ENCODE measurements at regions not wholly inside any gene's neighbourhood (a gene's known extent, or its start where the extent isn't known, plus 50 kb on each side); places are given as distances from the start of the nearest gene placed in this dataset.
A peak's percentile ranks its signal among the peaks of the same experiment; 100 is the strongest.

DNA sequence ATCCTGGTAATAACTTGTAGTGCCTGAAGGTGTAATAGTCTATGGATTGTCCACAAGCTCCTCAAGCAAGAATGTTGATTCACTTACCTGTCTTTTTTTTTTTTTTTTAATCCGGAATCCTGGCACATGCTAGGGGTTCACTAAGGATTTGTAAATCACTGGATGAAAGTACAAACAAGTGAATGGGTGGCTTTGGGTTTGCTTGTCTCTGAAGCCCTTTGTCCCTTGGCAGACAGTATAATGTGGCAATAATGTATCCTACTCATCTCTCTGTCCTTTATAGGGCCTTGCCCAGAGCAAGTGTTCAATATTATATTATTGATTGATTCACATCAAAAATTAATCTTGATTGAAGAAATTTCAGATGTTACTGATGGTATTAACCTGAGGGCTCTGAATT, 334.0 kb upstream of the CPEB2 start:
- DNase-seq: no peak

DNA sequence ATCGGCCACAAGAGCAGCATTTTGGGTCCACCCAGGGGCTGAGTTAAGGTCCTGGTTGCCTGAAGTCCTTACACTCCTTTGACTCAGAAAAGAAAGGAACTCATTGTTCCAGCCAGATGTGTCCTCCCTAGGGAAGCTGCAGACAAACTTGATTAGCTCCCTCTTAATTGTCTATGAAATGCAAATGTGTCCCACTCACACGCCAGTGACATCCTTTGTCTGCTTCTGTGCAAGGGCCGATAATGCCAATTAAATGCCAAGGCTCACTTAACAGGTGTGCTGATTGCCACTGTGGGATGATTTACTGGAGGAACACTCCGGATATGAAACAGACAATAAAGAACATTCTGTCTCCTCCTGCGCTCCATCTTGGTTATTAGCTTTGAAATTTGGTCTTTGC, 332.9 kb upstream of the CPEB2 start:
- DNase-seq: no peak

DNA sequence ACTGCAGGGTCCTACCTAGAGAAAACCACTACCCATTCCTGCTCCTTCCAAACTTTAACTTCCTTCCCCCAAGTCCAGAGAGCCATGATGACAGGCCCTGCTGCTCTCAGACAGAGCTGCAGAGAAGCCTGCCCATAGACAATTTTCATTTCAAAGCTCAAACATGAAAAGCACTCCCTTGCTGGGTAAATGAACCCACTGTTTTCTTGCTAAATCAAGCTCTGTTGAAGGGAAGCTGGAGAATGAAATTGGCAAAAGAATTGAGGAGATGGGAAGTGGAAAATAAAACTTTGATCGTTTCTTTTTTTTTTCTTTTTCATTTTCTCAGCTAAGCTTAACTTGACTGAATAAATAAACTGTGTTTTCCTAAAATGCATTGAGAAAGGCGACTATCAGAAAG, 331.1 kb upstream of the CPEB2 start:
- DNase-seq: no peak

DNA sequence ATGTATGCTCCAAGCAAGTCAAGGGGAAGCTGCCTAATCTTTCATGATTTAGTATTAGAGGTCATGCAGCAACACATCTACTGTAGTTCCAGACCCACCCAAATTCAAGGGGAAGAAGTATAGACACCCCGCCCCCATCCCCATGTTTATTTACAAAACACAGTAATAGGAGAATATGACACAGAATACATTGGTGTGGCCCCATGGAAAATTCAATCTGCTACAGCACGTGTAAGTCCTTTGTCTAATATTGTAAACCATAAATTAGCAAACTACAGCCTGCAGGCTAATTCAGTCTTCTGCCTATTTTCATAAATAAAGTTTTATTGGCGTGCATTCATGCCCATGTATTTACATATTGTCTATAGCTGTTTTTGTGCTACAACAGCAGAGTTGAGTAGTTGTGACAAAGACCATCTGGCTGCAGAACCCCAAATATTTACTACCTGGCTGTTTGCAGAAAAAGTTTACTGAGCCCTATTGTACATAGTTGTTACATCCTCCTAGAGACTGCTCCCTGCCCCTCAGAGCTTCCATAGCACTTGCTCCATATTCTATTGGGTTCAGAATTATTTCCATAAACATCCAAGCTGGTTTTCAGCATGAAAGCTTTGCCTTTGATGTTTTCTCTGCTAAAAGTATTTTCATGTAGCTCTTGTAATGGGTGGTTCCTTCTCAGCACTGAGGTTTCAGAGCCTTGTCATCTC, 326.8 kb upstream of the CPEB2 start:
- no peak for DNase-seq

DNA sequence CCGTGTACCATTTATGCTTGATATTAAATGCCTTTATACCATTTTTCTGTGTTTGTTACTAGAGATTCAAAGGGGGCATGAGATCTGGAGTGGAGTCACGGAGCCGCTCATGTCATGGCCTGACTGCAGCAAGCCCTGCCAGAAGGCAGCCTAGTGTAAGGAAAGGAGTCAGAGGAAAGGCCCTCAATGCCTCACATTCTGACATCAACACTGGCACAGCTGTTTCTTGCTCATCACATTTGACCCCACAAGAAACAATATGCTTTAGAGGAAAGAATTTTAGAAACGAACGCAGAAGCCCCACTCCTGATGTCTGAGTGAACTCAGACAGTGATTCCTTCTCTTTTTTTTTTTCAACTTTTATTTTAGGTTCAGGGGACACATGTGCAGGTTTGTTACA, 322.4 kb upstream of the CPEB2 start:
- no peak for DNase-seq

DNA sequence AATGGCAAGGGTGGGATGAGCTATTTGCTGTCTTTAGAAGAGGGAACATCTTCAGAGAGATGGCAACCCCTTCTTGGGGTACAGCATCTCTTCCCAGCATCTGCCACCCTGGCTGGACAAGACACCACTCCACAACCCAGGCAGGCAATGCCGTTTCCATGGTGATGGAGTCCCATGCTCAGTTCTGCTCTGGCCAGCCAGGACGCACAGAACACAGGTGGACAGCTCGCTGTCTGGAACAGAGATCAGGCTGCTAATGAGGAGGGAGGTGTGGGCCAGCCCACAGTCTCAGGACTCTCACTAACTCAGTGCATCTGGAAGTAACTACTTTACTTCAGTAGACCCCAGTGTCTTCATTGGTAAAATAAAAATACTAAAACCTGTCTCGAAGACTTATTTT, 321.0 kb upstream of the CPEB2 start:
- DNase-seq: no peak

DNA sequence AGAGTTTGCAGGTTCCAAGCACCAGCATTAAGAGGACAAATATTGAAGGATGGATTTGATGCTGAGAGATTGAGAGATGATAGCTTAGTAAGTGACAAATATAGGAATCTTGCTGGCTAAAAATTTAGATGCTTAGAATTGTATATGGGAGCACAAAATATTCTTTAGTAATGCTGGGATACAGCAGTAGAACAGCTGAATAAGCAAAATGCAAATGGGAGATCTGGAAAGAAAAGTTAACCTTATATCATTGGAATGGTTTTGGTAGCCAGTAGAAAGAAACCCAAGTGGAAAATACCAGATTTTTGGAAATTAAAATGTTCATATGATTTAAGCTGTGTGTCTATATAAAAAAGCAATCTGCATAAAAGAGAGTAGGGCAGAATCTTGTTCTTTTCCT, 308.6 kb upstream of the CPEB2 start:
- DNase-seq: no peak

DNA sequence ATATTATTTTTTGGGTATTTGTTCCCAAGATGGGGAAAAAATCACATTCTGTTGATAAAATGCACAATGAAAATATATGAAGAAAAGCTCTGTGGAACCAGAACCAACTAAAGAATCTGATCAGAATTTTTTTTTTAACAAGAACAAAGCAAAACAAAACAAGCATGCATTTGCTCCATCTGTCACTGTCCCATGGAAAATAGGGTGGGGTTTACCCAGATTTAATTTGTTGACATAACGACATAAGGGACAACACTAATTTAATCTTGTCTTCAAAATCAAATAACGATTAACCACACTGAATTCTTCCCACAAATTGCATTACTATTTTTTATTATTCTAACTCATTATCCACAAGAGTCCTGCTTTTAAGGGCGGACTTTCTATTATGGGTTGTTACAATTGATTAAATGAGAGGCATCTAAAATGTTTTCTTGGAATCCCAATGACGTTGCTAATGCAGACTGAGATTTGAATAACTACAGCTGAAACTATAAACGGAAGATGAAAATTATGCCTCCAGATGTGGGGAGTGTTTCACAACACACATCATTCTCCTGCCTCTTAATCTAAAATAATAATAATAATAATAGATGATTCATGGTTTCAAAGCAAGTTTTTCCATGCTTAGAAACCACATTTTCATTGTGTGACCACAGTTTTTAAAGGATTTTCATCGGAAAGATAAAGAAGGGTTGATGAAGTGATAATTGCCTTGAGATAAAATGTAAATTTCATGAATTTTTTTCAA, 307.0 kb upstream of the CPEB2 start:
- DNase-seq: no peak

DNA sequence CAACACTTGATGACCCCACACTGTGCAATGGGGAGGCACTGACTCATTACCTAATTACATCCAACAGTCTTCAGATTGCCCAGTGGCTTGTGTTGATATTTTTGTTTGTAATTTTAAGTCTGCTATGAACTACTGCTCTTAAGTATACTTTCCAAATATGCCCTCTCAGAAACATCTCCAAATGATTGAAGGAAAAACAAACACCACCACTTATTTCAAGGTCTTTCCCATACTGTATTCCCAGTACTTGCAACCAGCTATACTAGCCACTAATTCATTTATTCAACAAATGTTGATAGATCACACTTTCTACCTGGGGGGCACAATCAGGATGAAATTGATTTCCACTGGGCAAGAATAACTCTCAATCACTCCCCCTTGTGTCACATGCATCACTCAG, 302.2 kb upstream of the CPEB2 start:
- DNase-seq: no peak

DNA sequence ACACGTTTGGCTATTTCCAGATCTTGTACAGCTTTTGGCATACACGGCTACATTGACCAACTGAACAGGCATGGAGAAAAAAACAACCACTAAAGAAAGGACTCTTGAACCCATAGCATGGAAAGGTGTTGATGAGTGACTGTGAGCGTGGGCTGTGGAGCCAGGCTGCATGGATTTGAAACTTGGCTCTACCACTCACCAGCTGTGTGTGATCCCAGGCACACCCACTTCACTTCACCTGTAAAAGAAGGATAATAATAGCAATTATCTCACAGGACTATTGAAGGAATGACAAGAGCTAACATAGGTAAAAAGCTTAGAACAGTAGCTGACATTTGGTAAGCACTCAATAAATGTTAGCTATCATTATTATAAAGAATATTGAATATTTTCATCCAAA, 301.7 kb upstream of the CPEB2 start:
- no peak for DNase-seq

DNA sequence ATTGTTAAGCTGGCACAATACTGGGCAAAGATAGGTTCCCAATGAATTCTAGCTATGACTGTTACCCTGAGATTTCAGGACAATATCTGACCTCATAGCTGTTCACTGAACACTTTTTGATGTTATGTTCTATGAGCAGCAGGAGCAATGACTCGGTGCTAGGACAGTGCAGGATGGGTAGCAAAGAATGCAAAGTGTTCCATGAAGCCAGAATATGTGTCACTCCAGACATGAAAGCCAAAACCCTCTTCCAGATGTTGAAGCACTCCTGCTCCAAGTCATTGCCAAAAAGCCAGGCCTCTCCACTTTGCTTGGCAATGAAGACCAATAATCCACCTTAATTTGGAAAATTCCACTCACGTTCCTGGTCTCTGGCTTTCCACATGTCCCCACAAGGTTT, 300.9 kb upstream of the CPEB2 start:
- no peak for DNase-seq

DNA sequence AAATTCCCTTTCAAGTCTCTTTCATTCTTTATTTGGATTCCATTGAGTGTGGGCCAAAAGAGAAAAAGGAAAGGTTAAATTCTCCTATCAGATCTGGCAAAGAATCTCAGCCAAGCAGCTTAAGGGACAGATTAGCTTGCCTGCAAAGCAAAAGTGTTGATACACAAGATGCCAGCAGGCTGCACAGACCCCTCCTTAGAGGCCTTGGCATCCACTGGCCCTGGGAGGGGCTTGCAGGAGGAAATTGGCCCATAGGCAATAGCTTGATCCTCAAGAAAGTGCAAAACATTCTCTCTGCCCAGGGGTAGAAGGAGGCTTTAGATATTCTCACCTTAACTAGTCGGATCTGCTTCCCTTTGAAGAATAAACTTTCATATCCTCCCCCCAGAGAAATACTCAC, 300.4 kb upstream of the CPEB2 start:
- no peak for DNase-seq

DNA sequence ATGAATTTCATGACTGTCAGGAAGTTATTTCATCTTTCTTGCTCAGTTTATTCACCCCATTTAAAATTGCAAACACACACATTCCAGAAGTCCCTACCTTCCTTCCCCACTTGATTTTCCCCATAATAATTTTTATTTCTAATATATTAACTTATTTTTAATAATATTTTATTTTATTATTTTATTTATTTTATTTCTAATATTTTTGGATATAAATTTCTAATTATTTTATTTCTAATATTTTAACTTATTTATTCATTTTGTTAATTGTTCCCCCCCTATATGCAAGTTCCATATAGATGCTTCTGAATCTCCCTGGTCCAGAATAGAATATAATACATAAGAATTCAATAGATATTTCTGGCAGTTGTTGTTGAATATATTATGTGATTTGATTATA, 293.7 kb upstream of the CPEB2 start:
- no peak for DNase-seq

DNA sequence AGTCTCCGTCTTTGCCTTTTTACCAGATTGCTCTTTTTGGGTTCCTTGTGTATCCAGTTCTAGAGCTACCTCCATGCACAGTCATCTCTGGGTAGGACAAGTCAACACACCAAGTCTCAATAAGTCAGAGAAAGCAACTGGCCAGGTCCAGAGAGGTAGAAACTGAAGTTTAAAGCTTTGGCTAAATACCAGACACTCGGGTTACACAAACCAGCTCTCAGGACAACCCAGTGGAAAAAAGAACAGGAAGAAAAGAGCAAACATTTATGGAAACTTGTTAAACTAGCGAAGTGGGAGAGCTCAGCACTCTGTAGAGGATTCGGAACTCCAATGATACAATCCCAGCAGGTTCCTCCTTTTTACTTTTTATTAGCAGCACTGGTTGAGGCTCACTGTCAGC, 291.0 kb upstream of the CPEB2 start:
- DNase-seq: no peak

DNA sequence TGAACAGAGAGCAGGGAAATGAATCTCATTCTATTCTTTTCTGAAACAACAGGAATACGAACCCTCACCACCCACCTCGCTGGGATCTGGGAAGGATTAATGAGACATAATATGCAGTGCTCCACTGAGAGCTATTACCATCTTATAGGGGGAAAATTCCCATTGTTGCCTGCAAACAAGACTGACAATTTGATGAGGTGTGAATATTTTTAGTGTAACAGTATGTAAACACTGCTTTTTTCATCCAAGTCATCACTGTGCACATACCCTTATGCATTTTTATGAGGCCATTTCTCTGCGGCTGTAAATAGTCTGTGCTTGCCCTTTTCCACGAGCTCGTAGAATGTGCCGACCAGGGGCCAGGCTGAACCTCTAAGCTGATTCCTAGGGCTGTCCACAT, 285.6 kb upstream of the CPEB2 start:
- DNase-seq: no peak

DNA sequence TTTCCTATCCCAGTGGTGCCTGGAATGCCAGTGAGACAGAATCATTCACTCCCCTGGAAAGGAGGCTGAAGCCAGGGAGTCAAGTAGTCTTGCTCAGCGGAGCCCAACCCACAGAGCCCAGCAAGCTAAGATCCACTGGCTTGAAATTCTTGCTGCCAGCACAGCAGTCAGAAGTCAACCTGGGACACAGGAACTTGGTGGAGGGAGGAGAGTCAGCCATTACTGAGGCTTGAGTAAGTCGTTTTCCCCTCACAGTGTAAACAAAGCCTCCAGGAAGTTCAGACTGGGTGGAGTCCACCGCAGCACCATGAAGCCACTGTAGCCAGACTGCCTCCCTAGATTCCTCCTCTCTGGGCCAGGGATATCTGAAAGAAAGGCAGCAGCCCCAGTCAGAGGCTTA, 283.2 kb upstream of the CPEB2 start:
- DNase-seq: no peak

DNA sequence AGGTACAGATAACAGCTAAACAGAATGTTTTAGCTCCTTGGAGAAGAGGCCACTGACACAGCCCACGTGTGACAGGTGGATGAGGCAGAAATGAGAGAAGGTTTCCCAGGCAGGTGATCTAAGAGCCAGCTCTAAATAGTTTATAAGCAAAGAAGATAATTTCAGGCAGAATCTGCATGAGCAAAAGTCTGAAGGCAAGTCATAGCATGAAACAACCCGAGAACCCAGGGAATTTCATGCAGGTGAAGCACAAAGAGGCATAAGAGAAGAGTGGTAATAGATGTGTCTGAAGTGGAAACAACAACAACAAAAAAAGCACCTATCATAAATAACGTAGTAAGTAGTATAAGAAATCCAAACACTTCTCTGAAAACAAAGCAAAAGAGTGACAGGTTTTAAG, 275.8 kb upstream of the CPEB2 start:
- DNase-seq: no peak

DNA sequence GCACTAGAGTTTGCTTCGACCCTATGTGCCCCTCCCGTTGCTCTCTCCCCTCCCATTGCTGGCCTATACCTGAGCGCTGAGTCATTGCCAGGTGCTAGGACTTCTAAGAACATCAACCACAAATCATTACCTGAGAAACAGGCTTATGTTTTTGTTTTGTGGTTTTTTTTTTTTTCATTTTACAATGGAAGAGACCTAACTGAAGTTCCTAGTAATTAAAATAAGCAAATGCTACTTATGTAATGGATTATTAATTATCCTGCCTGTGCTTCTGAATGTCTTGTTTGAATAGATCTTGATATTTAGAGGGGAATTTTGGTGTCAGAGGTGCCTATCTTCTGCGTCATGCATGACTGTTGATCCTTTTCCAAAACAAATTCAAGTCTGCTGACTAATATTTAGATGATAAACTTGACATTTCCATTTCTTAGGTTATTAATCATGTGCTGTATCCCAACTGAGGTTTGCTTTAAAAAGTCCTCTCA, 275.4 kb upstream of the CPEB2 start:
- no peak for DNase-seq

DNA sequence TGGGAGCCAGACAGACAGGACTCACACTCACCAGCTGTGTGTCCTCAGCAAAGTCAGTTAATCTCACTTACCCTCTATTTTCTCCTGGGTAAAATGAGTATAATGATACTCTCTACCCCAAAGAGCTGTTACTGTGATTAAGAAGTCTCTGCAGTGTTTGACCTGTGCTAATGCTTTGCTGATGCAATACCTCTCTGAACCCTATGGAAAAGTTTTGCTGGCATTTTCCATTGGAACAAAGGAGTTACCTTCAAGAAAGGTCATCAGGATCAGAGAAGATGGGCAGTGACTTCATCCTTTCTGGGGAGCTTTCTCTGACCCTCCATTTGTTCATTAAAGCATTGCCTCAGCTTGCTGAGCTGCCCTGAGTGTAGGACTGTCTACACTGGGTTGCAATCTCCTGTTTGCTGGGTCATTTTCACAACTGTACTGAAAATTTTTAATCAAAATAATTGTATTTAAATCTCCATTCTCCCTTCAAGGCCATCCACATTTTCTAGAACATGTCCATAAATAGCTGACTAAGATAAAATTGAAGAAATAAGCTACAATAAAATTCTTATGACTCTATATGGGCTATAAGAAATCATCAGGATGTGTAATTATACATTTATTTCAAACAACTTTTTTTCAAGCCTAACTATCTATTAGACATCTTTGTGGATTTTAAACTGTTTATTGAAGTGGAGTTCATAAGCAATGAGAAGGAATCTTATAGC, 272.8 kb upstream of the CPEB2 start:
- no peak for DNase-seq

DNA sequence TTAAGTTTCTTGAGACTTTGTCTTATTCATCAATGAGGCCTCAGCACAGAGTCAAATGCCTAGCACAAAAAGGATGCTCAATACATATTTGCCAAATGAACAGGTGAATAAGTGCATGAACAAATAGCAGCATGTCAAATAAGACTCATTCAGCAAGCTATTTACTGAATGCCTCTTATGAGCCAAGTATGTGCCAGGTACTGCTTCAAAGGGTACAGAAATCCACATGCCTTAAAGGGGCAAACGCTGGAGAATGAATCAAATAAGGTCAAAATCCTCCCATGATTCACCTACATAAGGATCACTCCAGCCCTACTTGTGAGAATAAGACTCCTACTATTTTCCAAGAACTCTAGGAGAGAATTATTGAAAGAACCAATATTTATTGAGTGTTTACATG, 260.2 kb upstream of the CPEB2 start:
- DNase-seq: no peak

DNA sequence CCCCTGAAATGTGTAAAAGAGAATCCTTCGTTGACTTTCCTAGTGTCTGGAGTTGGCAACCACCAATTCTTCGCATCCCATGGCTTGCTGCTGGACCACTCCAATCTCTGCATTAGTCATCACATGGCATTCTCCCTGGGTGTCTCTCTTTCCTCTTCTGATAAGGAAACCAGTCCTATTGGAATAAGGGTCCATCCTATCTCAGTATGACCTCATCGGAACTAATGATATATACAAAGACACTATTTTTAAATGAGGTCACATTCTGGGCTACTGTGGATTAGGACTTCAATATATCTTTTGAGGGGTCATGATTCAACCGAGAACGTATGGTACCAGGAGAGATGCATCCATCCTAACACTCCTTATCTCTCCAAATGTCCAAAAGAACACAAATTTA, 259.1 kb upstream of the CPEB2 start:
- no peak for DNase-seq

DNA sequence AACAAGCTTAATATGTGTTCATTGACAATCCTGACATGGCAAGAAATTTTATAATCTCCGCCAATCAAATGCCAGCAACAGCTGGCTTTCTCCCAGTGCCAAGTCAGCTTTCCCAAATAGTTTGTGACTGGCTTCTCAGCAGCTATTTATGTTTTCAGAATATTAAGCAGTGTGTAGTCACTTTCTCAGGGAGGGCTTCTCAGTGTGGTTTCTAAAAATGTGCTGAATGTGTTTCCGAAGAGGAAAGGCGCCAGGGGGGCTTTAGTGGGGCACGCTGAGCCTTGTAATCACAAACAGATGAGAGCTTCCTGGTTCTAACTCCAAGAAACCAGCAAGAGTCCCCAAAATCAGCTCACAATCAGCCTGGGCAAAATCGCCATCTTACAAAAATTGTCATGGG, 258.7 kb upstream of the CPEB2 start:
- DNase-seq: no peak

DNA sequence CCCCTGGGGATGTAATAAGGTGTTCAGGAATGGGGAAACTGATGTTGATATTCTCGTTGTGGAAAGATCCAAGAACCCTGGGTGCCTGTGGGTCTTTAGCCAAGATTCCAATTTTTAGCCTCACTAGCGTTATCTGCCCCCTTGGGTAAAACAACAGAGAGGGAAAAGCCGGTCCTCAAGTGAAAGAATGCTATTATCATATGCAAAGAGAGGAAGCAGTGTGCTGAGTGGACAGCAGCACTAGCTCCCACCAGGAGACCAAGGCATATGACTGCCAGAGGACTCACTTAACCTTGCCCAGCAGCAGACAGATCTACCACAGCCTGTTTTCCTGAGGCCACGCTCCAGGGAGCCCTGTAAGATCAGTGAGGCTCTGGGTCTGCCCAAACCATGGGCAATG, 257.9 kb upstream of the CPEB2 start:
- no peak for DNase-seq

DNA sequence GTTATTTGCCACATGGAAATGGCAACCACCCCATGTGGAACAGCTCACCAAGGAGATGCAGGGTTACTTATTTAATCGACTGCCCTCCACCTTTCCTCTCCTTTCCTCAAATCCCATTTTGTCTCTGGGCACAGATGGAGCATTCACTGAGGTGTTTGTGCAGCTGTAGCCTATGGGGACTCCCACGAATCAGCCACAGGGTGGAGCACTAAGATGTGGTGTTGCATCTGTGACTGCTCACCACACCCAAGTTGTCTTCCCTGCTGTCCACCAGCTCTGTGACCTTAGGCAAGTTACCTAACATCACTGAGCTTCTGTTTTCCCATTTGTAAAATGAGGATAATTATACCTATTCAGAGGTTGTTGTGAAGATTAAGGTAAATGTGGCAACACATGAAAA, 252.4 kb upstream of the CPEB2 start:
- peak; percentile 14 for DNase-seq

Data from OCI-M1 (cell line).